ENCODE measurements at regions not wholly inside any gene's neighbourhood (a gene's known extent, or its start where the extent isn't known, plus 50 kb on each side); places are given as distances from the start of the nearest gene placed in this dataset.

DNA sequence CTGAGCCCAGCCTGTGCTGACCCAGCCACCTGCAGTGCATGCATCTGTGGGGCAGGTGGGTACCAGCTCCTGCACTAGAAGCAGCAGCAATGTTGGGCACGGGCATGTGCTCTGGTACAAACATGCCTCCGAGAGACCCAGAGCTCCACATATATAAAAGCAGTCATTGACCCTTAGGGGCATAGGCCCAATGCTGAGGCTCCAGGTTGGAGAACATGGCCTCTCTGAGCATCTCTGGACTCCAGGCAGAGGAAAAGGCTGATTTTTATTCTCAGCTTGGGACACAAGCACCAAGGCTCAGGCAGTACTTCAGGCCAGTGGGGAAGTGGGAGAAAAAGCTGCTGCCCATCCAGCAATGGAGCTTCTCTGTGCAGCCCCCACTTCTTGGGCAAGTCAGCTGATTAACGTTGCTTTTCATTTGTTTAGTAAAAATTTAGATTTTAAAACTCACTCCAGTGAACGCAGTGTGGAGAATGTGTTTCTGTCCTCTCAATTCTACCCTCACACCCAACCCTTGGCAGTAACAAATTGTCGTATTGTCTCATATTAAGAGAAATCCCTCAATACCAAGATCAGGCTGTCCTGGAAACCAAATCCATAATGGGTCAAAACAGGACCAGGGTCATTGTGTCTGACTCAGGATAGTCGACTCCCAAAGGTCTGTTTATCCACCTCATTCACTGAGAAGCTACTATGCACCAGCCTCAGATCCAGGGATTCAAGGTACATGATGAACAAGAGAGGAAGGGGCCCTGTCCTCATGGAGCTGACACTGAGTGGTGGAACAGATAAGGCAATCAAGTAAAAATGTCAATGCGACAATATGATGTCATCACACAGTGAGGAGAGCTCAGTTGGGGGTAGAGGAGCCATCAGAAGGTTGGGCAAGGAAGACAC is 50.6 kb upstream of the TOP3B start:
- POLR2A ChIA-PET (ENCODE audit: partially characterized antibody) = no interaction called here
- Mint-ChIP-seq H3K27ac (no peak overlapping the region), H3K4me3 (no peak overlapping the region), H3K9me3 (no peaks in the 10 kb centered on the region), H3K27me3 (peaks cover 2 to 9% of the 10 kb centered on the region in 2 donors), H3K4me1 (no peaks in the 10 kb centered on the region), H3K36me3 (no peaks in the 10 kb centered on the region)
- Histone ChIP-seq H3K27ac (ENCODE audit: low read depth, low read length) (no peak overlapping the region), H3K27me3 (ENCODE audit: insufficient read depth, low read length) (no peaks in the 10 kb centered on the region), H3K9me3 (ENCODE audit: control insufficient read depth in 1 of 2, low read length in 2 of 2) (no peaks in the 10 kb centered on the region), H3K4me1 (ENCODE audit: insufficient read depth, low read length) (no peaks in the 10 kb centered on the region), H3K4me3 (ENCODE audit: low read length in 2 of 2) (no peak overlapping the region), H3K36me3 (ENCODE audit: insufficient read depth, low read length) (no peaks in the 10 kb centered on the region)
- no peak for DNase-seq
- intact Hi-C loops (cut with micrococcal nuclease) = no loop called here
- CTCF ChIA-PET (ENCODE audit: partially characterized antibody) = no interaction called here

DNA sequence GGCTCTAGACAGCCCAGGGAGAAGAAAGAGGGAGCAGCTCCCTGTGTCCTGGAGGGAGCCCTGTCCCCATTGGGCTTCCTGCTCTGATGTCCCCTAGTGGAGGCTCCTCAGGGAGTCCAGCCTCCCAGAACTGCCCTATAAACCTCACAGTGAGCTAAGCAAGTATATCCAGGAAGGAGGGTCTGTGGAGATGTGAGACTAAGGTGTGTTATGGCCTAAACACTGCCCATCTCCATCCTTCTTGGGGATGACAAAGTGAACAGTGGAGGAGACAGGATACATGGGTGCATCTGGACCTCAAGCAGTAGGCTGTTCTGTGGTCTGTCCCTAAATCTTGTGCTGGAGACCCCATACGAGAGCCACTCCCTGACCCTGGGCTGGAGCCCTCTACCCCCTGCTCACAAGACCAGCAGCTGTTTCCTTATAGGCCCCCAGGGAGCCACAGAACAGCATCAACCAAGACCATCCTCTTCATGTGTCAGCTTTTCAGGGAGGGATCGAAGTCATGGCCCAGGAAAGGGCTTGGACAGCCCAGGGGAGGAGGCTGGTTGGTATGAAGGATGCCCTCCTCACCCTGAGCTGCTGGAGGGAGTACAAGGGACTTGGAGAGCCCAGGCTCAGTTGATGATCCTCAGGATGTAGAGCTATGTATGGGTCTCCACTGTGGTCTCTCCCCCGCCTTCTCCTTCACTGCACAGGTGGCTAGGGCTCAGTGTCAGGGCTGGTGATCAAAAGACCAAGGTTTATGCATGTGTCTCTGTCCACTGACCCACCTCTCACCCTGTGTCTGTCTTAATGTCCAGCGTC is 49.7 kb upstream of the TOP3B start:
- Mint-ChIP-seq H3K27me3 (peaks cover 2 to 9% of the 10 kb centered on the region in 2 donors), H3K27ac (no peak overlapping the region), H3K36me3 (no peaks in the 10 kb centered on the region), H3K9me3 (no peaks in the 10 kb centered on the region), H3K4me3 (no peak overlapping the region), H3K4me1 (no peaks in the 10 kb centered on the region)
- Histone ChIP-seq H3K9me3 (ENCODE audit: control insufficient read depth in 1 of 2, low read length in 2 of 2) (no peaks in the 10 kb centered on the region), H3K27ac (ENCODE audit: low read depth, low read length) (no peak overlapping the region), H3K36me3 (ENCODE audit: insufficient read depth, low read length) (no peaks in the 10 kb centered on the region), H3K27me3 (ENCODE audit: insufficient read depth, low read length) (no peaks in the 10 kb centered on the region), H3K4me1 (ENCODE audit: insufficient read depth, low read length) (no peaks in the 10 kb centered on the region), H3K4me3 (ENCODE audit: low read length in 2 of 2) (no peak overlapping the region)
- POLR2A ChIA-PET (ENCODE audit: partially characterized antibody) = no interaction called here
- CTCF ChIA-PET (ENCODE audit: partially characterized antibody) = no interaction called here
- no peak for DNase-seq
- intact Hi-C loops (cut with micrococcal nuclease) = no loop called here

Data from CD4-positive, alpha-beta memory T cell (primary cell).